Spinal cord (tissue), 9 donors: ENCODE measurements at regions not wholly inside any gene's neighbourhood (a gene's known extent, or its start where the extent isn't known, plus 50 kb on each side); places are given as distances from the start of the nearest gene placed in this dataset.

Experiments used
- DNase-seq, 6 donors: peaks; one replicate each; pipeline versions ENCODE4 v3.0.0 to v3.0.0-alpha.2; 2013 to 2015; ENCODE audit warnings: low spot score in 6 of 6, low read depth in 4 of 6
- H3K27ac ChIP-seq: one replicate; pipeline ENCODE4 v1.5.1; 2013; ENCODE audit warnings: low read depth, low read length, control low read depth
- H3K27me3 ChIP-seq: one replicate; pipeline ENCODE4 v1.6.1; 2013; ENCODE audit warnings: low read length; ENCODE audit not compliant: control insufficient read depth, insufficient read depth
- H3K36me3 ChIP-seq: one replicate; pipeline ENCODE4 v1.6.1; 2013; ENCODE audit warnings: low read length; ENCODE audit not compliant: control insufficient read depth, insufficient read depth
- H3K4me1 ChIP-seq: one replicate; pipeline ENCODE4 v1.6.1; 2013; ENCODE audit warnings: low read length; ENCODE audit not compliant: control insufficient read depth, insufficient read depth
- H3K4me3 ChIP-seq: one replicate; pipeline ENCODE4 v1.5.1; 2013; ENCODE audit warnings: low read depth, low read length, control low read depth
- H3K9me3 ChIP-seq: one replicate; pipeline ENCODE4 v1.6.1; 2013; ENCODE audit warnings: low read length; ENCODE audit not compliant: control insufficient read depth, insufficient read depth
- WGBS: methylation state at CpG from one replicate; pipeline ENCODE4 v1.1.5; 2013; ENCODE audit warnings: missing lambda C conversion rate; ENCODE audit not compliant: insufficient coverage; 5-methylcytosine and 5-hydroxymethylcytosine counted together
- donor health status: healthy.

DNA sequence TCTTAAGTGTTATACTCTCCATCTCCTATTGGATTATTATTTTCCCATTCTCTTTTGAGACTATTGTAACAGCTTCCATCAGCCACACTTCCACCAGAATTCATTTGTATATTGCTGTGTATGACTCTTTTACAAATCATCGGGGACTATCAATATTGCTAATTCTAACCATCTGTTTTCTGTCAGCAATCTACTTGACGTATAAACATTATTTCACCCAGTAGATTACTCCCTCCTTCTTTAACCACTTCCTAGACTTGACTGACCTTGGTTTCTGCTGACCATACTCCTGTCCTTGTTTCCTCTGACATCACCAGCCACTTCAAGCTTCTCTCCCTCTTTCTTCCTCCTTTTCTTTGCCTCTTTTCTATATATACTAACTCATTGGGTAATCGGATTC is 402.9 kb downstream of the PCDH18 start:
- H3K27me3 ChIP-seq = no peaks in the 10 kb centered on the region
- no peaks in the 10 kb centered on the region for H3K9me3 ChIP-seq
- 88% methylated on average over 2 of the region's 3 CpGs for WGBS
- H3K27ac ChIP-seq = no peak overlapping the region
- H3K4me1 ChIP-seq = no peaks in the 10 kb centered on the region
- no peak overlapping the region for H3K4me3 ChIP-seq
- H3K36me3 ChIP-seq = no peaks in the 10 kb centered on the region
- DNase-seq = no peak

DNA sequence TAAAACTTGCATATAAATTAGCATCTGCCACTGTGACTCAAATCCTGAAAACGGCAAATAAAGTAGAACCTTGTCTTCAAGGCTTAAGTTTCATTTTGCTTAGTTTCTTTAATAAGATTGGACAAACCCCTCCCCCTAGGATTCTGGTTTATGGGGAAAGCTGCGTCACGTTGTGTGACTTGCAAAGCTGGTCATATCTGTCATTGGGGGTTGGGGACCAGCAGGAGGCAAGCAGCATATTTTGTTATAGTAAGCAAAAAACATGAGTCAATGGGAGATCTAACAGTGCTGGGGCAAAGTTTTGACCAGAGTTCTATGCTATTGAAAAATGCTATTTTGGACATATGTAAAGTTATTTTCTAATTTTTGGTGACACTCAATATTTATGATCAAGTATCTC is 407.3 kb downstream of the PCDH18 start:
- Histone ChIP-seq H3K27me3 (no peaks in the 10 kb centered on the region), H3K4me1 (no peaks in the 10 kb centered on the region), H3K4me3 (peak overlapping the region; percentile 24), H3K27ac (no peak overlapping the region), H3K9me3 (no peaks in the 10 kb centered on the region), H3K36me3 (no peaks in the 10 kb centered on the region)
- 55% methylated on average over 2 of the region's 3 CpGs for WGBS
- peak in 2 of 6 donors; percentile 9 to 36 for DNase-seq

DNA sequence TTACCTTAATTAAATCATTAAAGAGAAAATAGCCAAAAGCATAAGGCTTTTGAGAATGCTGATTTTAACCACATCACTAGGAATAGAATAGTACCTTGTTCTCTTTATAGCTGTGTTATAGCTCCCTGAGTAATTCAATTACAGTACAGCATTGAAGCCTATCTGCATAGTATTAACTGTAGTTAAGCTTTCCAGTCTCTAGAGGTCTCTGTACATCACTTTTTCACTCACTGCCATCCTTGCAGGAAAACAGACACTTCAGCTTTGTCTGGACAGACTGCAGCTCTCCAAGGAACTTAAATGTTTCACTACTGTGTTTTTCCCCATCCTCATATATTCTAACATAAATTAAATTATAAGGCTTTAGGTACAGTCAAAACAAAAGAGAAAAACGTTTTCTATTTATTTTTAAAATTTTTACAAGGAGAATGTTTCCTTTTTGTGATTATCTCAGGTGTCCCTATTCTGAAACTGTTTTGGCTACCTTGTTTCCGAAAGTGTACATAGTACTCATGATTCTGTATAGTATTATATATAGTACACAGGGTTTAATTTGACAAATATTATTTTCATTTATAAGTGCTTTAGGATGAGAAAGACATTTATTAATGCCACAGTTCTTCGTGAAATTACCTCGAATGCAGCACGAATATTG is 407.9 kb downstream of the PCDH18 start:
- Histone ChIP-seq H3K36me3 (no peaks in the 10 kb centered on the region), H3K9me3 (no peaks in the 10 kb centered on the region), H3K27me3 (no peaks in the 10 kb centered on the region), H3K27ac (no peak overlapping the region), H3K4me3 (peak overlapping the region; percentile 24), H3K4me1 (no peaks in the 10 kb centered on the region)
- WGBS = no CpG with 5 or more reads among the region's 5 CpGs
- DNase-seq = peak; percentile 33 to 93 (median 45)

DNA sequence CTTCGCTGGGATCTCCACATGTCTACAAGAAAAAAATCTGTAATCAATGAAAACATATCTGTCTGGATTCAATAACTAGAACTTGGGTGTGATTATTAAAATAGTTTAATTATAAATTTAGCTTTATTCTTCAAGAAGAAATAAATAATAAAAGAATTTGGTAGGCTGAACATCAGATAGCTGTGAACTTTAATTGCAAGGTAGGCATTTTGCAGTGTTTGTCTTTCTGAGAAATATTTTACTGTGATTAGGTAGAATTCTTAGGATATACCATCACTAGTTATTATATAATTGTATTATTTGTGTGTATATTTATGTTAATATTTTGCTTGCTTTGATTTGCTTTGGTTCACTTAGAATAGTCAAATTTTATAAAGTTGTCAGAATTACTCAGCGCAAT is 409.4 kb downstream of the PCDH18 start:
- H3K36me3 ChIP-seq = no peaks in the 10 kb centered on the region
- no peak overlapping the region for H3K4me3 ChIP-seq
- WGBS = 100% methylated on average over 1 of the region's 2 CpGs

DNA sequence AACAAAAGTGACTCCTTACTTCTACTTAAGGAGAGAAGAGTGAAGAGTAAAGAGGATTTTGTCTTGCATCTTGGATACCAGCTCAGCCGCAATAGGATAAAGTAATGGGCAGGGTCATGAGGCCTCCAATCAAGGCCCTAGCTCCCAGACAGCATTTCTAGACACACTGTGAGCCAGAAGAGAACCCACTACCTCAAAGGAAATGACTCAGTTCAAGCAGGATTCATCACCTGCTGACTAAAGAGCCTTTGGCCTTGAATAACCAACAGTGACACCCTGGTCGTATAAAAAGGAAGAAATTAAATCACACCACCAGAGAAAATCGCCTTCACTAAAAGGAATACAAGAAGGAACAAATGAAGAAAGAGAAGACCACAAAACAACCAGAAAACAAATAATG is 416.1 kb downstream of the PCDH18 start:
- no peaks in the 10 kb centered on the region for H3K27me3 ChIP-seq

More for the DNA sequence above, 409.4 kb downstream of the PCDH18 start:
- Histone ChIP-seq H3K27me3 (no peaks in the 10 kb centered on the region), H3K9me3 (no peaks in the 10 kb centered on the region), H3K4me1 (no peaks in the 10 kb centered on the region), H3K27ac (no peak overlapping the region)
- DNase-seq = no peak

DNA sequence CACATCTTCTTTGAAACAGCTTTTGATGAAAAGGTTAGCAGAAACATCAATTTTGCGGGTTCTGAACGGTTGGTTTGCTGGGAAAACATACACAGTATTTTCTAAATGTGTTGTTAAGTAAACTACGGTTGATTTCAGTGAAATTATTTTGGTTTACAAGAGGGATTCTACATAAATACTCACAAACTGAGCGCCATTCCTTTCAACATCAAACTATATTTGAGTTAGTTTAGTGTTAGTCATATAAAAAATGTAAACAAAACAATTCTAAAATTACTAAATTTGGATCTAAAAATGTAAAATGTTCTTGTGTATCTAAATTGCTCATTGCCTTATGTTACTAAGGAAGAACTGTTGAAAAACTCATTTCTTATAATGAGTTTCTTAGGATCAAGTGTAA is 425.6 kb downstream of the PCDH18 start:
- Histone ChIP-seq H3K27ac (no peak overlapping the region), H3K4me3 (no peak overlapping the region), H3K36me3 (no peaks in the 10 kb centered on the region), H3K4me1 (no peaks in the 10 kb centered on the region), H3K27me3 (no peaks in the 10 kb centered on the region), H3K9me3 (peaks cover 1% of the 10 kb centered on the region)
- peak in 1 of 6 donors; percentile 1 for DNase-seq
- no CpG with 5 or more reads among the region's 4 CpGs for WGBS

More for the DNA sequence above, 416.1 kb downstream of the PCDH18 start:
- no CpG with 5 or more reads among the region's 3 CpGs for WGBS
- Histone ChIP-seq H3K36me3 (no peaks in the 10 kb centered on the region), H3K4me1 (no peaks in the 10 kb centered on the region), H3K27ac (no peak overlapping the region), H3K4me3 (no peak overlapping the region), H3K9me3 (no peaks in the 10 kb centered on the region)
- no peak for DNase-seq

DNA sequence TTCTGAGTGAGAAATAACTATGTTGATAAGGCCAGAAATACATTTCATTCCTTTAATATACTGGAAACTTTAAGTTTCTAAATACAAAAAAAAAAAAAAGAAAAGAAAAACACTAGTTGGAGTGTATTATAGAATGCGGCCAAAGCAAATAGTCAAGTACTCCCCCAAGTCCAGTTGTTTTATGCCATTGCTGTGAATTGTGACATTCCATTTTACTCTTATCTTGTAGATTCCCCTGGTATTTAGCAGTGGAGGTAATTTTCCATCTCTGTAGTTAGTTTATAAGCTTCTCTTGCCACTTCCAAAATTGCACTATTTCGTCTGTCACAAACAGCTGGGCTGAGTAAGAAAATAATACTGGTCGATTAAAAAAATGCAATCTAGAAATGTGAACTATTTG is 426.0 kb downstream of the PCDH18 start:
- WGBS = no CpG with 5 or more reads among the region's 3 CpGs
- Histone ChIP-seq H3K27ac (no peak overlapping the region), H3K36me3 (no peaks in the 10 kb centered on the region), H3K27me3 (no peaks in the 10 kb centered on the region), H3K4me1 (no peaks in the 10 kb centered on the region), H3K9me3 (peaks cover 1% of the 10 kb centered on the region), H3K4me3 (no peak overlapping the region)
- DNase-seq = no peak

DNA sequence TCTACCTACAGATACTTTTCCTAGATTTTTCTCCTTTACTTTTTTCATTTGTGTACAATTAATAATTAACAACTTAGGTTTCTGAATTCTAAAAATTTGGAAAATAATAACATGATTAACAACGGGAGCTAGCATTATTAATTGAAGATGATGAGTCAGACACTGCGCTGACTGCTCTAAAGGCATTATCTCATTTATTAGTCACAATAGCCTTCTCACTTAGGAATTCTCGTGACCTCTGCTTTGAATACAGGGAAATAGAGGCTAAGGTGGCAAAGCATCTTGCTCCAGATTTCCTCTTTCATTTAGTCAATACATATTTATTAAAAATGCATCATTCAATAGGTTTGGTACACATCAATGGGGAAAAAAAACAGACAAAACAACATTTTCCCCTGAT is 441.3 kb downstream of the PCDH18 start:
- Histone ChIP-seq H3K27me3 (no peaks in the 10 kb centered on the region), H3K4me3 (no peak overlapping the region), H3K4me1 (no peaks in the 10 kb centered on the region), H3K9me3 (no peaks in the 10 kb centered on the region), H3K27ac (no peak overlapping the region), H3K36me3 (no peaks in the 10 kb centered on the region)
- no peak for DNase-seq
- no CpG with 5 or more reads among the region's 3 CpGs for WGBS

DNA sequence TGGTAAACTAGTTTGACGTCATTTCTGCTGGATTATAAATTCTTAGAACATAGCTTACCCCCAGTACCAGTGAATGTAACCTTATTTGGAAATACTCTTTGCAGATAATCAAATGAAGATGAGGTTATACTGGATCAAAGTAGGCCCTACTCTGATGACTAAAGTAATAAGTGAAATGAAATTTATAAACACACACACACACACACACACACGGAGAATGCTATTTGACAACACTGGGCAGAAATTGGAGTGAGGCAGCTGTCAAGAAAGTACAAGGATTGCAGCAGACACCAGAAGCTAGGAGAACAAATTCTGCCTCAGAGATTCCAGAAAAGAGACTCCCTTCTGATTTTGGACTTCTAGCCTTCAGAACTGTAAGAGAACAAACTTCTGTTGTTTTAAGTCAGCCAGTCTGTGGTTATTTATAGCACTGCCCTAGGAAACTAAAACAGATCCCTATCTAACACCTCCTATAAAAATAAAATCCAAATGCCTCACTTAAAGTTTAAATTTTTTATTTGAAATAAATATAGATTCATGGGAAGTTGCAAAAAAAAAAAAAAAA is 448.6 kb downstream of the PCDH18 start:
- Histone ChIP-seq H3K27me3 (no peaks in the 10 kb centered on the region), H3K27ac (no peak overlapping the region), H3K36me3 (no peaks in the 10 kb centered on the region), H3K4me3 (no peak overlapping the region), H3K4me1 (no peaks in the 10 kb centered on the region), H3K9me3 (no peaks in the 10 kb centered on the region)
- peak in 1 of 6 donors; percentile 1 for DNase-seq
- no CpG with 5 or more reads among the region's 2 CpGs for WGBS

DNA sequence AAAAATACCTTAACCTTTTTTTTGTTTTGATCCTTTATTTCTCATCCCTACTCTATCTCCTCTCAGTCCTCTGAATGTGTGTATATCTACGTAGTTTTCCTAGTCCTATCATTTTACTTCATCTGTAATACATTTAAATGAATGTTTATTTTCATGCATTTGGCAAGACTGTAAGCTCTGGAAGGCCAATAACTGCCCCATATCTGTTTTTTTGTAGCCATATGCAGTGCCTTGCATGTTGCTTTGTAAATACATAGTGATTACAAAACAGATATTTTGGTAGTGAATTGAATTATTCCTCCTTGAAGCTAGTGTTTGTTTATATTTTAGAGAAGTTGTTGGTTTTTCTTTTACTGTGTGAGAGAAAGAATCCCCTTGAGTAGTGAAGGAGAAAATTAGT is 450.2 kb downstream of the PCDH18 start:
- H3K4me1 ChIP-seq = no peaks in the 10 kb centered on the region
- no peak for DNase-seq
- no CpG with 5 or more reads among the region's 1 CpG for WGBS
- no peaks in the 10 kb centered on the region for H3K9me3 ChIP-seq
- H3K27me3 ChIP-seq = no peaks in the 10 kb centered on the region
- no peaks in the 10 kb centered on the region for H3K36me3 ChIP-seq
- no peak overlapping the region for H3K4me3 ChIP-seq
- H3K27ac ChIP-seq = no peak overlapping the region
